Common myeloid progenitor, CD34-positive (primary cell): ENCODE measurements at regions not wholly inside any gene's neighbourhood (a gene's known extent, or its start where the extent isn't known, plus 50 kb on each side); places are given as distances from the start of the nearest gene placed in this dataset.

Experiments used
- CTCF ChIA-PET: fragments of 350-600 bp; sonication (Branson Sonifier 250); formaldehyde crosslinking; loops from one replicate; lab custom pipeline; 2021; ENCODE audit warnings: antibody characterized with exemption; lab: Charles Lee
- POLR2A ChIA-PET: fragments of 350-600 bp; sonication (Branson Sonifier 250); formaldehyde crosslinking; loops from one replicate; lab custom pipeline; 2021; ENCODE audit warnings: antibody characterized with exemption; lab: Charles Lee
- DNase-seq, 3 donors: peaks; one replicate each; pipeline versions ENCODE4 v3.0.0 to v3.0.0-alpha.2; 2013
- H3K27ac ChIP-seq, 2 experiments: 1 replicate in 1 of 2; 2 replicates in 1 of 2; pipeline ENCODE4 v1.7.0; 2013; ENCODE audit warnings: inconsistent platforms in 2 of 2, low read length in 2 of 2, mild to moderate bottlenecking in 2 of 2, low read depth in 1 of 2, moderate library complexity in 1 of 2; ENCODE audit not compliant: severe bottlenecking in 2 of 2, insufficient read depth in 1 of 2, poor library complexity in 1 of 2
- H3K27me3 ChIP-seq, 5 experiments: replicated peaks in 2 of 5; 1 replicate in 3 of 5; 2 replicates in 2 of 5; pipeline versions ENCODE4 v1.6.1 to v1.7.0; 2013; ENCODE audit warnings: low read length in 4 of 5, mild to moderate bottlenecking in 2 of 5, moderate library complexity in 2 of 5, inconsistent platforms in 1 of 5; ENCODE audit not compliant: insufficient read depth in 5 of 5, control insufficient read depth in 4 of 5
- H3K36me3 ChIP-seq, 4 experiments: 1 replicate in 2 of 4; 2 replicates in 2 of 4; pipeline versions ENCODE4 v1.6.1 to v1.7.0; 2013; ENCODE audit warnings: low read length in 3 of 4, control low read depth in 1 of 4, mild to moderate bottlenecking in 1 of 4; ENCODE audit not compliant: control insufficient read depth in 4 of 4, insufficient read depth in 4 of 4
- H3K4me1 ChIP-seq, 4 experiments: 1 replicate in 3 of 4; 2 replicates in 1 of 4; pipeline versions ENCODE4 v1.6.1 to v1.7.1; 2013; ENCODE audit warnings: low read length in 3 of 4, mild to moderate bottlenecking in 3 of 4, control low read depth in 1 of 4, inconsistent platforms in 1 of 4, moderate library complexity in 1 of 4; ENCODE audit not compliant: control insufficient read depth in 4 of 4, insufficient read depth in 4 of 4; ENCODE audit errors: control extremely low read depth in 1 of 4
- H3K4me3 ChIP-seq, 7 experiments: 1 replicate in 4 of 7; 2 replicates in 3 of 7; pipeline versions ENCODE4 v1.5.1 to v1.7.0; 2013; ENCODE audit warnings: mild to moderate bottlenecking in 7 of 7, low read length in 6 of 7, moderate library complexity in 6 of 7, inconsistent platforms in 2 of 7, low read depth in 2 of 7, control low read depth in 1 of 7; ENCODE audit not compliant: insufficient read depth in 4 of 7, control insufficient read depth in 1 of 7; ENCODE audit errors: extremely low read depth in 1 of 7
- H3K9me3 ChIP-seq, 5 experiments: 1 replicate in 4 of 5; 2 replicates in 1 of 5; pipeline versions ENCODE4 v1.6.1 to v1.7.1; 2013; ENCODE audit warnings: low read length in 4 of 5, mild to moderate bottlenecking in 2 of 5, inconsistent platforms in 1 of 5, low read depth in 1 of 5, moderate library complexity in 1 of 5; ENCODE audit not compliant: control insufficient read depth in 4 of 5, insufficient read depth in 2 of 5; ENCODE audit errors: control extremely low read depth in 1 of 5
- WGBS: methylation state at CpG from one replicate; pipeline ENCODE4 v1.1.5; 2013; ENCODE audit not compliant: insufficient coverage; 5-methylcytosine and 5-hydroxymethylcytosine counted together

- Histone ChIP-seq H3K4me3 (no peak overlapping the region), H3K36me3 (no peaks in the 10 kb centered on the region), H3K27ac (no peak overlapping the region), H3K4me1 (peaks cover 0 to 9% (median 1%) of the 10 kb centered on the region in 4 experiments), H3K27me3 (peaks cover 0 to 5% (median 0%) of the 10 kb centered on the region in 5 experiments), H3K9me3 (peaks cover 0 to 2% (median 0%) of the 10 kb centered on the region in 5 experiments)
- POLR2A ChIA-PET, result no interaction called here
- no peak for DNase-seq
- CTCF ChIA-PET, result no interaction called here
- WGBS, result 100% methylated on average over 4 of the region's 4 CpGs
Observed at GRCh38 chr4:122671919-122672490, 51.1 kb upstream of the IL21 start.

GRCh38 chr4:122673252-122673651 lies 52.4 kb upstream of the IL21 start:
- no peak for DNase-seq
- H3K36me3 ChIP-seq, result no peaks in the 10 kb centered on the region
- no peak overlapping the region for H3K4me3 ChIP-seq
- H3K27me3 ChIP-seq, result peaks cover 0 to 5% (median 0%) of the 10 kb centered on the region in 5 experiments
- H3K4me1 ChIP-seq, result peaks cover 0 to 9% (median 1%) of the 10 kb centered on the region in 4 experiments
- H3K9me3 ChIP-seq, result peaks cover 0 to 2% (median 0%) of the 10 kb centered on the region in 5 experiments
- ChIA-PET POLR2A (no interaction called here), CTCF (no interaction called here)
- H3K27ac ChIP-seq, result no peak overlapping the region
- 100% methylated on average over 1 of the region's 2 CpGs for WGBS

- CTCF ChIA-PET, result no interaction called here
- H3K36me3 ChIP-seq, result no peaks in the 10 kb centered on the region
- DNase-seq, result no peak
- no peak overlapping the region for H3K4me3 ChIP-seq
- POLR2A ChIA-PET, result no interaction called here
- H3K27me3 ChIP-seq, result no peaks in the 10 kb centered on the region
- H3K4me1 ChIP-seq, result peaks cover 0 to 9% (median 1%) of the 10 kb centered on the region in 4 experiments
- no peak overlapping the region for H3K27ac ChIP-seq
- 60% methylated on average over 1 of the region's 1 CpG for WGBS
- peaks cover 0 to 2% (median 0%) of the 10 kb centered on the region in 5 experiments for H3K9me3 ChIP-seq
Observed at GRCh38 chr4:122674371-122674770, 53.5 kb upstream of the IL21 start.

- Histone ChIP-seq H3K4me1 (peaks cover 0 to 5% (median 0%) of the 10 kb centered on the region in 4 experiments), H3K27me3 (no peaks in the 10 kb centered on the region), H3K36me3 (no peaks in the 10 kb centered on the region), H3K9me3 (peaks cover 0 to 14% (median 9%) of the 10 kb centered on the region in 5 experiments), H3K4me3 (no peak overlapping the region), H3K27ac (no peak overlapping the region)
- ChIA-PET POLR2A (no interaction called here), CTCF (no interaction called here)
- WGBS, result 100% methylated on average over 1 of the region's 2 CpGs
- DNase-seq, result no peak
Observed at GRCh38 chr4:122679317-122679716, 53.2 kb upstream of the BBS12 start.

- no CpG with 5 or more reads among the region's 2 CpGs for WGBS
- no peaks in the 10 kb centered on the region for H3K4me1 ChIP-seq
- no peaks in the 10 kb centered on the region for H3K36me3 ChIP-seq
- POLR2A ChIA-PET, result no interaction called here
- peaks cover 0 to 14% (median 9%) of the 10 kb centered on the region in 5 experiments for H3K9me3 ChIP-seq
- H3K27me3 ChIP-seq, result no peaks in the 10 kb centered on the region
- no peak for DNase-seq
- no peak overlapping the region for H3K27ac ChIP-seq
- CTCF ChIA-PET, result interaction anchor here (0.6 kb wide), 1 partner anchor 1625 kb away, joined by 3 read pairs; no protein-coding TSS in a partner anchor
- no peak overlapping the region for H3K4me3 ChIP-seq
Observed at GRCh38 chr4:122679946-122680345, 52.6 kb upstream of the BBS12 start.

- no peaks in the 10 kb centered on the region for H3K27me3 ChIP-seq
- POLR2A ChIA-PET, result no interaction called here
Observed at GRCh38 chr4:122681568-122681967, 50.9 kb upstream of the BBS12 start.

More at GRCh38 chr4:122681568-122681967, 50.9 kb upstream of the BBS12 start:
- WGBS, result 92% methylated on average over 2 of the region's 3 CpGs
- no peak for DNase-seq
- Histone ChIP-seq H3K36me3 (no peaks in the 10 kb centered on the region), H3K4me1 (no peaks in the 10 kb centered on the region), H3K4me3 (no peak overlapping the region), H3K27ac (no peak overlapping the region), H3K9me3 (peaks cover 0 to 14% (median 9%) of the 10 kb centered on the region in 5 experiments)
- CTCF ChIA-PET, result no interaction called here
